Endometrial microvascular endothelial cells (primary cell): ENCODE measurements at regions not wholly inside any gene's neighbourhood (a gene's known extent, or its start where the extent isn't known, plus 50 kb on each side); places are given as distances from the start of the nearest gene placed in this dataset.

Experiments
- in situ Hi-C: cut with HindIII; loops from 2 replicates; pipeline ENCODE4 v1.10.0; 2017; ENCODE audit warnings: low sequenced_read_pairs, low pct_unique_long_range_greater_than_20kb; ENCODE audit errors: inconsistent ontology term

GRCh38 chr16:86011532-86011931 is 112.6 kb downstream of the IRF8 start:
- in situ Hi-C loops, result no loop called here

- in situ Hi-C loops, result no loop called here
Observed at GRCh38 chr16:86012221-86012620, 113.3 kb downstream of the IRF8 start.

- in situ Hi-C loops, result no loop called here
Observed at GRCh38 chr16:86013867-86014266, 114.9 kb downstream of the IRF8 start.

GRCh38 chr16:86015606-86016005 is 116.6 kb downstream of the IRF8 start:
- in situ Hi-C loops, result no loop called here

- in situ Hi-C loops, result no loop called here
Observed at GRCh38 chr16:86016201-86016965, 117.4 kb downstream of the IRF8 start.

GRCh38 chr16:86018071-86018470 is 119.1 kb downstream of the IRF8 start:
- in situ Hi-C loops, result no loop called here

- in situ Hi-C loops, result no loop called here
Observed at GRCh38 chr16:86018487-86018886, 119.5 kb downstream of the IRF8 start.

GRCh38 chr16:86018941-86019340 is 120.0 kb downstream of the IRF8 start:
- in situ Hi-C loops, result no loop called here

GRCh38 chr16:86019446-86020047 is 120.6 kb downstream of the IRF8 start:
- in situ Hi-C loops, result no loop called here

GRCh38 chr16:86020971-86021370 is 122.0 kb downstream of the IRF8 start:
- in situ Hi-C loops, result no loop called here

GRCh38 chr16:86022381-86022960 is 123.5 kb downstream of the IRF8 start:
- in situ Hi-C loops, result no loop called here

- in situ Hi-C loops, result no loop called here
Observed at GRCh38 chr16:86024210-86024609, 125.2 kb downstream of the IRF8 start.

- in situ Hi-C loops, result no loop called here
Observed at GRCh38 chr16:86025706-86026105, 126.7 kb downstream of the IRF8 start.

- in situ Hi-C loops, result no loop called here
Observed at GRCh38 chr16:86026171-86026910, 127.4 kb downstream of the IRF8 start.

GRCh38 chr16:86026916-86027315 is 128.0 kb downstream of the IRF8 start:
- in situ Hi-C loops, result no loop called here

- in situ Hi-C loops, result no loop called here
Observed at GRCh38 chr16:86027373-86028126, 128.6 kb downstream of the IRF8 start.

- in situ Hi-C loops, result no loop called here
Observed at GRCh38 chr16:86029131-86029741, 130.3 kb downstream of the IRF8 start.

GRCh38 chr16:86030116-86030515 is 131.2 kb downstream of the IRF8 start:
- in situ Hi-C loops, result no loop called here
